ENCODE measurements at regions not wholly inside any gene's neighbourhood (a gene's known extent, or its start where the extent isn't known, plus 50 kb on each side); places are given as distances from the start of the nearest gene placed in this dataset.

GRCh38 chr5:100664140-100664539 is 129.0 kb downstream of the FAM174A start:
- Histone ChIP-seq H3K27ac (no peak overlapping the region), H3K9me3 (no peaks in the 10 kb centered on the region), H3K4me1 (no peaks in the 10 kb centered on the region), H3K27me3 (no peaks in the 10 kb centered on the region), H3K36me3 (no peaks in the 10 kb centered on the region), H3K4me3 (no peak overlapping the region)
- TF ChIP-seq CTCF (IDR thresholded peaks at IDR 0.05), result no peak
- no peak for TF ChIP-seq EP300 (IDR thresholded peaks at IDR 0.05)
- no peak for TF ChIP-seq POLR2AphosphoS5 (IDR thresholded peaks at IDR 0.05)
- TF ChIP-seq POLR2A (IDR thresholded peaks at IDR 0.05), result no peak
- WGBS, 2 donors (ENCODE audit: low coverage in 1 of 2), result 92 to 94% methylated on average over 1 of the region's 1 CpG
- ATAC-seq, result no peak

GRCh38 chr5:100667161-100667630 is 132.0 kb downstream of the FAM174A start:
- H3K4me3 ChIP-seq, result no peak overlapping the region
- peak; percentile 46 for ATAC-seq
- H3K4me1 ChIP-seq, result no peaks in the 10 kb centered on the region
- no peaks in the 10 kb centered on the region for H3K27me3 ChIP-seq
- no peaks in the 10 kb centered on the region for H3K9me3 ChIP-seq
- H3K27ac ChIP-seq, result no peak overlapping the region
- H3K36me3 ChIP-seq, result no peaks in the 10 kb centered on the region
- 46 to 65% methylated on average over 4 of the region's 4 CpGs for WGBS, 2 donors (ENCODE audit: low coverage in 1 of 2)
- TF ChIP-seq CTCF (IDR thresholded peaks at IDR 0.05) (no peak), POLR2AphosphoS5 (IDR thresholded peaks at IDR 0.05) (no peak), EP300 (IDR thresholded peaks at IDR 0.05) (no peak), POLR2A (IDR thresholded peaks at IDR 0.05) (no peak)

GRCh38 chr5:100668511-100668910 is 133.3 kb downstream of the FAM174A start:
- no peaks in the 10 kb centered on the region for H3K4me1 ChIP-seq
- no peaks in the 10 kb centered on the region for H3K27me3 ChIP-seq
- no peak overlapping the region for H3K4me3 ChIP-seq
- no peak overlapping the region for H3K27ac ChIP-seq
- TF ChIP-seq CTCF (IDR thresholded peaks at IDR 0.05) (no peak), POLR2AphosphoS5 (IDR thresholded peaks at IDR 0.05) (no peak), POLR2A (IDR thresholded peaks at IDR 0.05) (no peak), EP300 (IDR thresholded peaks at IDR 0.05) (no peak)
- 64 to 68% methylated on average over 3 of the region's 3 CpGs for WGBS, 2 donors (ENCODE audit: low coverage in 1 of 2)
- no peaks in the 10 kb centered on the region for H3K9me3 ChIP-seq
- no peaks in the 10 kb centered on the region for H3K36me3 ChIP-seq
- no peak for ATAC-seq

GRCh38 chr5:100676817-100677631 is 141.8 kb downstream of the FAM174A start:
- 45 to 69% methylated on average over 3 to 5 of the region's 5 CpGs for WGBS, 2 donors (ENCODE audit: low coverage in 1 of 2)
- ATAC-seq, result no peak
- H3K4me1 ChIP-seq, result no peaks in the 10 kb centered on the region

More at GRCh38 chr5:100676817-100677631, 141.8 kb downstream of the FAM174A start:
- H3K9me3 ChIP-seq, result peaks cover 0 to 6% (median 0%) of the 10 kb centered on the region in 3 donors
- H3K4me3 ChIP-seq, result no peak overlapping the region
- no peaks in the 10 kb centered on the region for H3K36me3 ChIP-seq
- H3K27ac ChIP-seq, result no peak overlapping the region
- H3K27me3 ChIP-seq, result no peaks in the 10 kb centered on the region
- TF ChIP-seq EP300 (IDR thresholded peaks at IDR 0.05) (no peak), POLR2AphosphoS5 (IDR thresholded peaks at IDR 0.05) (no peak), POLR2A (IDR thresholded peaks at IDR 0.05) (no peak), CTCF (IDR thresholded peaks at IDR 0.05) (no peak)
